ENCODE measurements at regions not wholly inside any gene's neighbourhood (a gene's known extent, or its start where the extent isn't known, plus 50 kb on each side); places are given as distances from the start of the nearest gene placed in this dataset.
A peak's percentile ranks its signal among the peaks of the same experiment; 100 is the strongest.

GRCh38 chr6:92195796-92196195 lies 1223.6 kb downstream of the EPHA7 start:
- no peak for DNase-seq (ENCODE audit: low read depth in 4 of 4, low spot score in 2 of 4)

- DNase-seq (ENCODE audit: low read depth in 4 of 4, low spot score in 2 of 4) = no peak
Measured at GRCh38 chr6:92188016-92188415, 1231.3 kb downstream of the EPHA7 start.

- DNase-seq (ENCODE audit: low read depth in 4 of 4, low spot score in 2 of 4) = no peak
Measured at GRCh38 chr6:92184933-92185332, 1234.4 kb downstream of the EPHA7 start.

GRCh38 chr6:92181347-92181746 lies 1238.0 kb downstream of the EPHA7 start:
- DNase-seq (ENCODE audit: low read depth in 4 of 4, low spot score in 2 of 4) = no peak

- no peak for DNase-seq (ENCODE audit: low read depth in 4 of 4, low spot score in 2 of 4)
Measured at GRCh38 chr6:92180090-92180489, 1239.3 kb downstream of the EPHA7 start.

- DNase-seq (ENCODE audit: low read depth in 4 of 4, low spot score in 2 of 4) = no peak
Measured at GRCh38 chr6:92176666-92177065, 1242.7 kb downstream of the EPHA7 start.

- DNase-seq (ENCODE audit: low read depth in 4 of 4, low spot score in 2 of 4) = no peak
Measured at GRCh38 chr6:92174398-92175073, 1244.8 kb downstream of the EPHA7 start.

- DNase-seq (ENCODE audit: low read depth in 4 of 4, low spot score in 2 of 4) = no peak
Measured at GRCh38 chr6:92169506-92169905, 1249.9 kb downstream of the EPHA7 start.

GRCh38 chr6:92166666-92167065 lies 1252.7 kb downstream of the EPHA7 start:
- DNase-seq (ENCODE audit: low read depth in 4 of 4, low spot score in 2 of 4) = no peak

GRCh38 chr6:92161953-92162352 lies 1257.4 kb downstream of the EPHA7 start:
- no peak for DNase-seq (ENCODE audit: low read depth in 4 of 4, low spot score in 2 of 4)

- DNase-seq (ENCODE audit: low read depth in 4 of 4, low spot score in 2 of 4) = no peak
Measured at GRCh38 chr6:92160226-92160625, 1259.1 kb downstream of the EPHA7 start.

GRCh38 chr6:92159046-92159445 lies 1260.3 kb downstream of the EPHA7 start:
- no peak for DNase-seq (ENCODE audit: low read depth in 4 of 4, low spot score in 2 of 4)

- no peak for DNase-seq (ENCODE audit: low read depth in 4 of 4, low spot score in 2 of 4)
Measured at GRCh38 chr6:92150553-92150952, 1268.8 kb downstream of the EPHA7 start.

- DNase-seq (ENCODE audit: low read depth in 4 of 4, low spot score in 2 of 4) = no peak
Measured at GRCh38 chr6:92147246-92147645, 1272.1 kb downstream of the EPHA7 start.

- DNase-seq (ENCODE audit: low read depth in 4 of 4, low spot score in 2 of 4) = no peak
Measured at GRCh38 chr6:92139601-92140000, 1279.8 kb downstream of the EPHA7 start.

- DNase-seq (ENCODE audit: low read depth in 4 of 4, low spot score in 2 of 4) = no peak
Measured at GRCh38 chr6:92132957-92133356, 1286.4 kb downstream of the EPHA7 start.

GRCh38 chr6:92132457-92132856 lies 1286.9 kb downstream of the EPHA7 start:
- DNase-seq (ENCODE audit: low read depth in 4 of 4, low spot score in 2 of 4) = no peak

- DNase-seq (ENCODE audit: low read depth in 4 of 4, low spot score in 2 of 4) = no peak
Measured at GRCh38 chr6:92130944-92131343, 1288.4 kb downstream of the EPHA7 start.

GRCh38 chr6:92126983-92127382 lies 1292.4 kb downstream of the EPHA7 start:
- DNase-seq (ENCODE audit: low read depth in 4 of 4, low spot score in 2 of 4) = no peak

GRCh38 chr6:92126088-92126487 lies 1293.3 kb downstream of the EPHA7 start:
- no peak for DNase-seq (ENCODE audit: low read depth in 4 of 4, low spot score in 2 of 4)

GRCh38 chr6:92125681-92126080 lies 1293.7 kb downstream of the EPHA7 start:
- DNase-seq (ENCODE audit: low read depth in 4 of 4, low spot score in 2 of 4) = no peak

- peak in 2 of 4 donors; percentile 19 to 48 for DNase-seq (ENCODE audit: low read depth in 4 of 4, low spot score in 2 of 4)
Measured at GRCh38 chr6:92124200-92124651, 1295.1 kb downstream of the EPHA7 start.

GRCh38 chr6:92122746-92123145 lies 1296.6 kb downstream of the EPHA7 start:
- no peak for DNase-seq (ENCODE audit: low read depth in 4 of 4, low spot score in 2 of 4)
